NCI-H69 (cell line): ENCODE measurements at regions not wholly inside any gene's neighbourhood (a gene's known extent, or its start where the extent isn't known, plus 50 kb on each side); places are given as distances from the start of the nearest gene placed in this dataset.
A peak's percentile ranks its signal among the peaks of the same experiment; 100 is the strongest.
"Not testable (repeated sequence)": the region's sequence is repeated elsewhere in the genome, so short reads cannot be mapped to it uniquely, and the experiment has no call there.

Experiments
- DNase-seq: peaks from one replicate; lab custom pipeline; 2025; lab: John Stamatoyannopoulos, UW

DNA sequence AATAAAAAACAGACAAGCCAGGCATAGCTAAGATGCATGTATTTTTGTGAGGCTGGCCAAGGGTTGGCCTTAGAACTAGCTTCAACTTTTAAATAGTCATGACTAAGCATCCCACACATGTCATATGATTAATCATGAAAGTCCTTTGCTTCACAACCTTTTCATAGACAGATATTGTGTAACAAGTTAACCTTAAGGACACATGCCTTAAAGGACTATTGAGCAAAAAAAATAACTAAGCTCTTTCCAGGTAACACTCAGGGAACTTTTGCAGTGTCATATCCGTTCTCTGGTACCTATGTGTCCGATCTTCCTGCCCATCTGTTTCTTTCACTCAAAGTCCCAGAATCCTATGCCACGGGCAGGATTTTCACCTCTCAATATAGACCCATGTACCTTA is 498.4 kb downstream of the STK39 start:
- no peak for DNase-seq

DNA sequence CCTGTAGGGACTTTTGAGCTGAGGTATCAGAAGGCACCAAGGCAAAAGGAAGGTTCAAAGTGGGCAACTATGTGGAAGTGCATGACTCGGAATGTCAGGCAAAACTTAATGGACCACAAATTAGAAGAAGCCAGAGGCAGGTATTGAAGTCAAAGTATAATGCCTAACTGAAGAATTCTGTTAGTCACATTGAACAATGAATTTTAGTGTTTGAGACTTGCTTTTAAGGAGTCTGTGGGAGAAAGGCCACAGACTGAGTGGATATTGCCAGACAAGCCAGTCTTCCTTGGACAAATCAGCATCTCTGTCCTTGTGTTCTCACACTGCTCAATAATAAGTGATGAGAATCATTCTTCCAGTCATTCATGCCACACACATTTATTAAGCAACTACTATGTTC is 498.9 kb downstream of the STK39 start:
- DNase-seq: no peak

DNA sequence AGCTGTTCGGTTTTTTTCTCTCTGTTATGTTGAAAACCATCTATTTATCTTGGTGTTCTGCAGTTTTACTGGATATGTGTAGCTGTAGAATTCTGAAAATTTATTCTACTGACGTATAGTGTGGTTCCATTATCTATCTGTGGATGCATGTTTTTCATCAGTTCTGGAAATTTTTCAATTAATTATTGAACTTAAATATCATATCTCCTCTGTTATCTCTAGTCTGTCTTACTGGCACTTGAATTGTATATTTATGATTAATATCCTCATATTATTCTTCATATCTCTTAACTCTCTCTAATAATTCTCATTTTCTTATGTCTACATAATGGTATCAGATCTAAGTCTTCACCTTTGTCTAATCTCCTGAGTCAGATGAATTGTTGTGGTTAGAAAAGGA is 501.7 kb downstream of the STK39 start:
- DNase-seq: no peak

DNA sequence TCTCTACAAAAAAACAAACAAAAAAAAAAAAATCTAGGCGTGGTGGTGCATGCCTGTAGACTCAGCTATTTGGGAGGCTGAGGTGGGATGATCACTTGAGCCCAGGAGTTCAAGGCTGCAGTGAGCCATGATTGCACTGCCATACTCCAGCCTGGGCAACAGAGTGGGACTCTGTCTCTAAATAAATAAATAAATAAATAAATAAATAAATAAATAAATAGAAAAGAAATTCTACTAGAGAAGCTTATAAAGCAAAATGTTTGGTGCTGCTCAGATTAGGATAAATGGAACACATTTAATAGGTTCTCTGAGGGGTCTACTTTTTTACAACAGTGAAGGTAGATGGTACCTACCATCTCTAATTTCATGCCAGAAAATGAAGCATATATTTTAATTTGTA is 507.5 kb downstream of the STK39 start:
- DNase-seq: not testable (repeated sequence)

DNA sequence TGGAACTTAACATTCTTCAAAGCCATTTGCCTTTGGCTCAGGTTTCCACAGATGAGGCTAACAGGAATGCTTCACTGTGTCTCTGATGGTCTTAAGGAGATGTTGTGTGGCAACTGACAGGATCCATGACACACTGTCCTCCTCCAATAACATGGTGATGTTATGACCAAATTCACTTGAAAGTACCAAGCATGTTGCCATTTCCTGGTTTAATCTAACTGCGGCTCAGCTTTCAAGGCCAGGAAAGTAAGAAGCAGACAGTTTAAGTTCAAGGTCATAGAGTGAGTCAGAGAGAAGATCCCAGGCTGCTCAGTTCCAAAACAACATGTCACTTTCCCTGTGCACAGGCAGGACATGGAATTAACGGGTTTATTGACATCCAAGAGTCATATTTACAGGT is 513.6 kb downstream of the STK39 start:
- no peak for DNase-seq

DNA sequence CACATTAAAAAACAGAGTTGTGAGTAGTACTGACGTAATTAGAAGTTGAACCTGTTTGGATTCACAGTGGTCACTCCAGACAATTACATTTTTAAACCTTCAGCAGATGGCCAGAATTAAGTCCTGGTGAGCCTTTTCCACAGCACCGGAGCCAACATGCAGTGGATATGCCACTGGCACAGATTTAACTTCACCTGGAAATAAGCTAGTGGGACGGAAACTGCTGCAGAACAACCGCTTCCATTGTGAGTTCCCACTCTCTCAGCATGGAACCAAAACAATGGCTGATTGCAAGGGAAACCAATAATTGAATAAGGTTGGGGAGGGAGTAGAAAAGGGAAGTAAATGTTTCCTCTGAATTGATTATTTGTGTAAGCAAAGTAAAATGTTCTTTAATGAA is 515.1 kb downstream of the STK39 start:
- peak; percentile 30 for DNase-seq

DNA sequence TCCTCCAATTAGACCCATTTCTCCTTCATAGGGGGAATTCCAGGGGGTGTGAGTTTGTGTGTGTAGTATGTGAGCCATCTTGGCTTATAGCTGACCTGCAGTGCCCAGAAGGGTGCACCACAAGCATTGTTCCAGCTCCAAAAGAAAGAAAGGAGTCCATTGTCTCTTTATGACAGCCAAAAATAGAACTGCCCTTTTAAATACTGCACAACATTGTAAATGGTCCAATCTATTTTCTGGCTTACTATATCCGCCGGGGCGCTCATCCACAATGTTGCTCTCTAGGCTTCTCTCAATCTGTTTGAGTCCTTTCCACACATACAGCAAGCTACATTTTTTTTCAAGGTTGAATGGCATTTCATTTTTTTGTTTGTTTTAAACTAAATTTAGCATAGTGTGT is 517.5 kb downstream of the STK39 start:
- DNase-seq: no peak

DNA sequence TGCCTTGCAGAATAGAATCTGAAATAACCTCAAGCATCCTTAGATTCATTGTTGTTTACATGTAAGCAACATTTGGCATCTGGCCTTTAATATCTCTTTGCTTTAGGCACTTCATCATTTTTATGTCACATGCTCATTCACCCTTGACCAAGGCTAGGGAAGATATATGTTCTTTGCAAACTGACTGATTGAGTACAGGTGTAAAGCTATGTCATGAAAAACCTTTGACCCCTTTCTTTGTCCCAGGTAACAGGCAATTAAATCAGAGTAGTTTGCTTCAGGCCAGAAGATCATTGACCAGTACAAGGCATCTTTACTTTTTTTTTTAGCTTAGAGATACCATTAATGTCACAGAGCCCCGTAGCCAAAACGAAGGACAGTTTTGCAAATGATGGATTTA is 520.6 kb downstream of the STK39 start:
- no peak for DNase-seq

DNA sequence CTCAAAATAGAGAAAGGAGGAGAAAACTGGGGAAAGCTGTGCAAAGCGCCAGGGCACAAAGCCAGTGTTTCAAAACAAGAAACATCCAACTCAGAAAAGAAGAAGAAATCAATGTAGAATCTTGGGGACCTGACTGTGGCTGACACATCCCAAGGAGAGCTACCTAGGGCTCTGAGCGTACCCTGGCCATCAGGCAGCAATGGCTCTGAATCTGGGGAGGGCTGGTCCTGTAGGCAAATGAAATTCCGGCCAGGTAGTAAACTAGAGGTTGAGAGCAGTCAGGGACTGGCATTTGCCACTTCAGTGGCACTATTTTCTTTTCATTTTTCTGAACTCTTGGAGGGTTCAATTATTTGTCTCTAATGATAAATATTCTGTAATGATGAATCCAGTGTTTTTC is 525.8 kb downstream of the STK39 start:
- DNase-seq: no peak

DNA sequence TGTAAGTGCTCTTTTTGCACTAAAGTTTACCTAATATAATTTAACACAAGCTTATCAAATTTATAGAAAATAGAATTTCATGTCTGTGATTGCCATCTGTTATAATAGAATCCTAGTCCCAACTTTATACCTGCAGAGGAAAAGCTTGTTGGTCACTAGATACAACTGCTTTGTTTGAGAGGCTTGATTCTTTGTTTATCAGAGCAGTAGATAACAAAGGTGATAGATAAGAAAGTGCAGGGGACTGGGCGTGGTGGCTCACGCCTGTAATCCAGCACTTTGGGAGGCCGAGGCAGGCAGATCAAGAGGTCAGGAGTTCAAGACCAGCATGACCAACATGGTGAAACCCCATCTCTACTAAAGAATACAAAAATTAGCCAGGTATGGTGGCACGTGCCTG is 528.0 kb downstream of the STK39 start:
- no peak for DNase-seq

DNA sequence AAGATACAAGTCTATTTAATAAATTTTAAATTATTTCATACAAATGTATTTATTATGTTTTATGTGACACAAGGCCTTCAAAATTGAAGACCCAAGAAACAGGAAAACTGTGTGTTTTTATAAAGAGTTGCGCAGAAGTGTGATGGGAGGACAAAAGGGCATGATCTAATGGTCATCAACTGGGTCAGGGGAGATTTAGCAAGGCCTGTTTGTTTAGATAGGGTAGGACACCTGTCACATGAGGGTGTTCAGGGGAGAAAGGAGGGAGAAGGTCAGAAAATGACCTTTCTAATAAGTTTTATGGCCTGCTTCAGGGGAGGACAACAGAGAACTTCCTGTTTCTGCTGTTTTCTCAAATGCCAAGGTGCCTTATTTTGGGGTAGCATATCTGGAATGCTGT is 528.8 kb downstream of the STK39 start:
- no peak for DNase-seq

DNA sequence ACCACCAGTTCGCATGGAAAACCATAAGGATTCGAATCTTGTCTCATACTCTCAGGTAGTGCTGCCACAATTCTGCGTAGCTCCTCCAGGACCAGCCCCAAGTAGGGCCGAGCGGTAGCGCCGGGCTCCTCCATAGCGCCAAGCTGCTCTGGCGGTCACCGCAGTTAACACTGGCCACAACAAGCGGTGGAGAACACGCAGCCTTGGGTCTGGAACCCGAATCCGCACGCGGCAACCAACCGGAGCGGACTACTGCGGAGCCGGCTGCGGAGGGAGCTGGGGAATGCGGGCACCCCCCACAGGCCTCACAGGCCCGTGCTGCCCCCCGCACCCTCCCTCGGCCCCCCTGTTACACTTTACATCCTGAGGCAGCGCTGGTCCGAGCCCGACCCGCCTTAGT is 531.5 kb downstream of the STK39 start:
- DNase-seq: no peak

DNA sequence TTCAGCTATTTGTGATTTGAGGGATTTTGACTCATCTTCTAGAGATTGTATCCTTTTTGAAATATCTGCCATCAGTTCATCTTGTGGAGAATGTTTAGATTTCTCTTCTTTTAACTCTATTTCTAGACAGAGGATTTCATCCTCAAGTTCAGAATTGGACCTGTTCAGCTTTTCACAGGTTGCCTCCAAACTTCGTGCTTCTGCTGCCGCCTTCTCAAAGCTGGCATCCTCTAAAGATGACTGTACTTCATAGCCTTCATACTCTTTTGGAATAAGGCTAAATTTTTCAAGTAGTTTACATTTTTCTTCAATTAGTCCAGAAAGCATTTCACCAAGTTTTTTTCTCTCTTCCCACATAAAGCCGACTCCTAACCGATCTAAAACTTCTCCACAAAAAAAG is 531.9 kb downstream of the STK39 start:
- DNase-seq: not testable (repeated sequence)

DNA sequence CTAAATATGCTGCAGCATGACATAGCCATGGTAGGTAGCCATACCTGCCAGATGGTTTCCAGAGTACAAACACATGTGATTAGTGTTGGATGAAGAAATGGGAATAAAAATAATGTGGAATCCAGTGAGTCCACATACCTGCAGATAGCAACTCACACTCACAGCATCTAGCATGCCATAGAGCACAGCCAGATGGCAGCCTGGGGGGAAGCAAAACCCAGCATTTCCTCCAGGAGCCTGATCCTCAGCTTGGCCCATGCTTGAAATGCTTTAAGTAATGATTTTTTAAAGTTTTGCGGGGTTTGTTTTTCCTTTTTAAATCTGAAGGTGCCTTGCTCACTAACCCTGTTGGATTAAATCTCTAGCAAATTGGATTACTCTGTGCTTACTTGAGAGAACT is 535.1 kb downstream of the STK39 start:
- no peak for DNase-seq

DNA sequence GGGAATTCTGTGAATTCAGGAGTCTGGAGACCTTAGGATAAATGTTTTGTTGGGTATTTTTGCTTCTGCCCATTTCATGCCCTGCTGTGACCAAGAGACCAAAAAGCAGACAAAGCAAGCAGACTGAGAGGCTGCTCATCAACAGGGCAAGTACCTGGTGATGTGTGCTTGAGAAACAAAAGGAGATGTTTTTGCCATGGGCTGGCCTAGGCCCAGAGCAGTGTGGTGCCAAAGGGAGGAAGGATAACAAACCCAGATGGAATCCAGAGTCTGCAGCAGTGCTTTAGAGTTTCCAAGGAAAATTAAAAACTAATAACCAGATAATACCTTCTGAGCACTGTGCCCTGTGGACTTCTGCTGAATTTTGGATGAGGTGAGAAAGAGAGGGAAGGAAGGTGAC is 538.4 kb downstream of the STK39 start:
- no peak for DNase-seq

DNA sequence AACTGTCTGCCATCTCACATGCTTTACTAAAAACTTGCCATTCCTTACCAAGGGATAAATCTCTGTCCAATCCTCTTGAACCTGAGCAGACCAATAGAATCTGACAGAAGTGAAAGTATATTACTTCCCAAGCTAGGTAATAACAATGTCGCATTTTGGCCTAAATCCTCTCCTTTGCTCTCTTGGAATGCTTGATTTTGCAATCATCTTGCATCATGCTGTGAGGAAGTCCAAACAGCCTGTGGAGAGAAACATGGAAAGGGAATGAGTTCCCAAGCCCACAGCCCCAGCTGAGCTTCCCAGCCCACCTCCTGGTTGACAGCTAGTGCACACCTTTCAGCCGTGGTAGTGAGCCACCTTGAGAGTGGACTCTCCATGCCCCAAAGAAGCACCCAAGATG is 540.6 kb downstream of the STK39 start:
- DNase-seq: no peak

DNA sequence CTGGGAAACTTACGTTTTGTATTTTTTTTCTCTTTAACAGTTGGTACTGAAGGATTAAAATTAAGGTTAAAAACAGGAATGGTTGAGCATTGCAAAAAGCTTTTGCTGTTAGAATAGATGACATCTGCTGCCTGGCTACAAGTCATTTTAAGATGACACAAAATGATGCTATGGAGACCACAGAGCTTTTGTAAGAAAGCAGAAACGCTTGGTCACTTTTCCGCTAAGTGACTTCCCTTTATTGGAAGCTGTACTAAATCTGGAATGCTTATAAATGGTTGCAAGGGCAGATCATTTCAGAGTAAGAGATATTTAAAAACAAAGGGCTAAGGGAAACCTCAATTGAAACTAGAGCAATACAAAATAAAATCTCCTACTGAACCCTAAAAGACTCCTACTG is 544.0 kb downstream of the STK39 start:
- no peak for DNase-seq

DNA sequence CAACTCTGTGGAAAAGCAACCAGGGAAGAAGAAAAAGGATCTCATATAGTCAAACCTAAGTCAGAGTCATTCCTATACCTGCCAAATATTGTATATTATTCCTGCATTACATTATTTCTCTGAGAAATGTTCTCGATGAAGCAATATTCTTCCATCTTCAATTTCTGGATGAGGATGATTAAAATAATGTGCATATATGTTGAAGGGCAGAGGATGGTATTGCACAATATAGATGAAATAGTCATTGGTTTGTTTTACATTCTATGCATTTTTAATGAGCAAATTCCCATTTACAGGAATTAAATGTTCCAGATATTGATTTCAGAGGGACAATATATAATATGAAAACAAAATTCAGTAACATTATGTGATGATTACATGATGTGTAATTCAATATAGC is 545.2 kb downstream of the STK39 start:
- DNase-seq: no peak

DNA sequence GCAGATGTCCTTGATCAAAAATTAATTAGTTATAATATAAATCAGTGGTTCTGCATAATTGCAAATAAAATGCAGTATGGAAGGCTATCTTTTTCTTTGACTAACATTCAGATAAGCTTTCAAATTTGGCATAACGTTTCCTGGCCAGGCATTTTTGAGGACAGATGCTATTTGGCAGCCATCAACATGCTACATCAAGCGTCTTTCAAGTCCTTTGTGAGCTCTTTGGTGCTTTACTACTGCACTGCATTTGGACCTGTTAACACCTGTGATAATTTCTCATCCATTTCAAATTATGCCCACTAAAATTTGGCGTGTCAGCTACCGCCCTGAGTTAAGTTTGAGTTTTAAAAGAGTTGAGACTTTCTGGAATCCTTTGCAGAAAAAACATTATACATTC is 545.7 kb downstream of the STK39 start:
- DNase-seq: no peak

DNA sequence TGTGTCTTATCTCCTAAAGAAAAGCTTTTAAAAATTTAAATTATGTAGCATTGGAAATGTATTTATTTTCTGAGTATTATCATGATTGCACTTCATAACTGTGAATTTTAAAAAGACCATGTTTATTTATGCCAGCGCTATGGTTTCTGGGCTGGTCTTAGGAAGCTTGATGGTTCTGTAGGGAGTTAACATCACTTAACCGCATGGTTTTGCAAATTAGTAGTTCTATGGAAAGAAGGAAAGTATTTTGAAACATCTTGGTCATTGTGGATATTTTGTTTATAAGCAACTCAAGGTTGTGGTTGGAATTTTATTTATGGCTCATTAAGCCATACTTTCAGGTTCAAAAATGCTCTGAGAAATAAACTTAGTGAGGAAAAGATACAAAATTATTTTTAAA is 549.4 kb downstream of the STK39 start:
- DNase-seq: no peak

DNA sequence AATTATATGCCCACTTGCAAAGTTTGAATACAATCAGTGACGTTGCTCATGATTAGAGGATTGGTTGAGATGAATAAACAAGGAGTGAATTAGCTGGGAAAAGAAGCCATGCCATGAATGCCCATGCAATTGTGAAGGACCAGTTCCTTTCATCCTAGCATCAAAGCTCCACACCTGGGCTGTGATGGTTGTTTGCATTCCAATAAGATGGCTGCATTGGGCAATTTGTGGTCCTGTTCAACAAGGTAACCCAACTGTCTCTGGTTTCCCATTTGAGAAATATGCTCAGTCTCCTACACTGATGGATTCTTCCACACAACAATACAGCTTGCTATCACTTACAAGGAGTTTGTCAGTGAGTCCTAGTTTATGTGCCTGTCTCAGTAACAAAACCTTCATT is 550.2 kb downstream of the STK39 start:
- no peak for DNase-seq

DNA sequence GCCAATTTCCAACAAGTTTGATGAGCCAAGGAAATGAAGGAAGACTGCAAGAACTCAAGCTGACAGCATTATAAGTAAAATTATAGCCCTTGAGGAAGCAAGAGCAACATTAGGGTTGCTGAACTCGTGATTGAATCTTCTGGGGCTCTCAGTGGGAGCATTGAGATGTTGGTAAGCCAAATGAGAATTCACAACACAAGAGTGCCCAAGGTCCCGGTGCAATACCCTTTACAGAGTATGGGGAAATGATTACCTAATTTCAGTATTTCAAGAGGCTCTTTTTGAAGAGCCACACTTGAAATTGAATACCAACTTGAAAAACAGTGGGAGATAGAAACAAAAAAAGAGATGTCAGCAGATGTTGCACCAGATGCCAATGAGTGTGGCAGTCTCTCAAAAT is 554.5 kb downstream of the STK39 start:
- no peak for DNase-seq

DNA sequence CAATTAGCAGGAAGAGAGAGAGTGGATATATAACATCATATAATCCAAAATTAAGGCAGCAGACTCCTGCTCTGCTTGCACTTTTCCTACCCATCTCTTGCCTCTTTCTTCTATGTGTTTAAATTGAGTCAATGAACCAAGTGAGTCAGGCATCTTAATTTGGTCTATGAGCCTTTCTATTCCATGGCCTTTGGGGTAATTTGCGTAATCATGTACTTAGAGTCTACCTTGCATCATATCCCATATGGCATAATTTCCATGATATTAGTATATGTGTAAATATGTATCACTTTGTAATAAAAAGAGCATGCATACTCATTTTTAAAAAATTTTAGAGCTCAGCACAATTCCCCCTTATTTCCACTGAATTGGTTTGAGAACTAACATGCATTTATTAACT is 555.2 kb downstream of the STK39 start:
- no peak for DNase-seq

DNA sequence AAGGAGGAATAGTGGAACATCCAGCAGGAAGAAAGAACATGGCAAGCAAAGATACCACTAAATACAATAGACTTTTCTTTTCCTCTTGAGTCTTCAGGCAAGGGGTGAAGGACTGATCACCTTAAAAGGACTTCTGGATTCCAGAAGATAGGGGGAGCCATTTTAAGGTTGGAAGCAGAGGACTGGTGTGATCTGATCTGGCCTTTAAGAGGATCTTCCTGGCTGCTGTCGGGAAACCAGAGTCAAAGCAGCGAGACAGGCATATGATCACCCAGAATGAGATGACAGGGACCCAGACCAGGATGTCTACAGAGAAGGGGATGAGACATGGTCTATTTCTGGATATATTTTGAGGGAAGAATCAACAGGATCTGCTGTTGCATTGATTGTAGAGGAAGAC is 558.0 kb downstream of the STK39 start:
- DNase-seq: peak; percentile 33

DNA sequence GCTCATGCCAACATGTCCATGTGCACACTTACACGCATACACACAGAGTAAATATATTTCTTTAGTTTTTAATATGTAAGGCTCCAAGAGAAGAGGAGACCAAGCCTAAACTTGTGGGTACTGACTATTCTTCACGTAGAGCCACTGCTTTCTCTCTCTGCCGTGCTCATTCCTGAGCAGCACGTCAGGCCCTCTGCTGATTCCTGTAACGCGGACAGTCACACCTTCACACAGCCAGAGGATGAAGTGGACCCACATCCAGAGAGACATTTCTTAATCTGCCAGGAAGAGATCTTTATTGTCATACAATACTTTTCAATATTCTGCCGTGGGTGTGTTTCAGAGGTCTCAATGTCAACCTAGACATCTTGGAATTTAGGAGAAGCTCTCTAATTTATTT is 560.7 kb downstream of the STK39 start:
- no peak for DNase-seq
